NT2/D1 (cell line): ENCODE measurements at regions not wholly inside any gene's neighbourhood (a gene's known extent, or its start where the extent isn't known, plus 50 kb on each side); places are given as distances from the start of the nearest gene placed in this dataset.

ENCODE experiments used
- SUZ12 ChIP-seq: IDR thresholded peaks from 2 replicates; pipeline ENCODE4 v1.6.1; 2011; ENCODE audit not compliant: insufficient read length, insufficient read depth; ENCODE audit errors: extremely low read depth
- YY1 ChIP-seq: IDR thresholded peaks from 2 replicates; pipeline ENCODE4 v1.6.1; 2011; ENCODE audit not compliant: insufficient read length, insufficient read depth
- ZNF274 ChIP-seq: IDR thresholded peaks from 2 replicates; pipeline ENCODE4 v1.6.1; 2011; ENCODE audit warnings: mild to moderate bottlenecking, low read depth, low read length

- TF ChIP-seq SUZ12 = no peak
- no peak for TF ChIP-seq ZNF274
- no peak for TF ChIP-seq YY1
Measured at GRCh38 chr12:74775276-74775675, 237.6 kb downstream of the ATXN7L3B start.
